ENCODE measurements at regions not wholly inside any gene's neighbourhood (a gene's known extent, or its start where the extent isn't known, plus 50 kb on each side); places are given as distances from the start of the nearest gene placed in this dataset.
A peak's percentile ranks its signal among the peaks of the same experiment; 100 is the strongest.

DNA sequence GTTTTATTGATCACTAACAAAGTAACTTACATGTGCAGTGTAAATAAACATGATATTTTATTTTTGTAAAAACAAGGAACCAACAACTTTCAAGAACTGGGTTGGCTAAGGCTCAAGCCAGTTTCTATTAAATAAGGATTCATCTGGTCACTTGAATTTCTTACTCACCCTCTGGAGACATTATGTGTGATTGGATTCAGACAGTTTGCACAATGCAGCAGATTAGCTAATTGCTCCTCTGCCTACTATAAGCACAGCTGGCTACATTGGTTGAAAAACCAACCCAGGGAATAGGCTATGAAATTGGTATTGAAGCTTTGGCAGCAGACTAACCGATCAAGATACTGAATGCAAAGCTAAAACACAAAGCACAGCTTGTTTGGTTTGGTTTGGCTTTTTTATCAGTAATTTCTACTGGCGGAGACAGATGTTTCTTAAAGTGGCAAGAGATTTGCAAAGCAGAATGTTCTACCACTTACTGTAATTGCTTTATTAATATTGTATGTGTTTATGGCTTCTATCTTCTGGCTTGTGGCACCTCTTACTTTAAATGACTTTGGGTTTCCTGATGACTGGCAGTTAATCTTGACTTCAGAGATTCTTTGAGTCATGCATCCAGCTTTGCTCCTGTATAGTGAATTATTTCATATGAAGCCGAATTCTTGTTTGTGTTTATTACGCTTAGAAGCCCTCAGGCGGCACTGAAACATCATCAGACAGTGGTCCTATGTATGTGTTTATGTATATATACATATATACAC, 231.5 kb downstream of the MPDZ start (continued):
- TF ChIP-seq, protein P1, sequence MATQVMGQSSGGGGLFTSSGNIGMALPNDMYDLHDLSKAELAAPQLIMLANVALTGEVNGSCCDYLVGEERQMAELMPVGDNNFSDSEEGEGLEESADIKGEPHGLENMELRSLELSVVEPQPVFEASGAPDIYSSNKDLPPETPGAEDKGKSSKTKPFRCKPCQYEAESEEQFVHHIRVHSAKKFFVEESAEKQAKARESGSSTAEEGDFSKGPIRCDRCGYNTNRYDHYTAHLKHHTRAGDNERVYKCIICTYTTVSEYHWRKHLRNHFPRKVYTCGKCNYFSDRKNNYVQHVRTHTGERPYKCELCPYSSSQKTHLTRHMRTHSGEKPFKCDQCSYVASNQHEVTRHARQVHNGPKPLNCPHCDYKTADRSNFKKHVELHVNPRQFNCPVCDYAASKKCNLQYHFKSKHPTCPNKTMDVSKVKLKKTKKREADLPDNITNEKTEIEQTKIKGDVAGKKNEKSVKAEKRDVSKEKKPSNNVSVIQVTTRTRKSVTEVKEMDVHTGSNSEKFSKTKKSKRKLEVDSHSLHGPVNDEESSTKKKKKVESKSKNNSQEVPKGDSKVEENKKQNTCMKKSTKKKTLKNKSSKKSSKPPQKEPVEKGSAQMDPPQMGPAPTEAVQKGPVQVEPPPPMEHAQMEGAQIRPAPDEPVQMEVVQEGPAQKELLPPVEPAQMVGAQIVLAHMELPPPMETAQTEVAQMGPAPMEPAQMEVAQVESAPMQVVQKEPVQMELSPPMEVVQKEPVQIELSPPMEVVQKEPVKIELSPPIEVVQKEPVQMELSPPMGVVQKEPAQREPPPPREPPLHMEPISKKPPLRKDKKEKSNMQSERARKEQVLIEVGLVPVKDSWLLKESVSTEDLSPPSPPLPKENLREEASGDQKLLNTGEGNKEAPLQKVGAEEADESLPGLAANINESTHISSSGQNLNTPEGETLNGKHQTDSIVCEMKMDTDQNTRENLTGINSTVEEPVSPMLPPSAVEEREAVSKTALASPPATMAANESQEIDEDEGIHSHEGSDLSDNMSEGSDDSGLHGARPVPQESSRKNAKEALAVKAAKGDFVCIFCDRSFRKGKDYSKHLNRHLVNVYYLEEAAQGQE (IDR thresholded peaks at IDR 0.05; ENCODE audit: unreplicated experiment): no peak
- TF ChIP-seq ZNF331 (CRISPR knock-in tag; IDR thresholded peaks at IDR 0.05; ENCODE audit: low read depth) (no peak), JUNB (IDR thresholded peaks at IDR 0.05; ENCODE audit: unreplicated experiment) (no peak)

DNA sequence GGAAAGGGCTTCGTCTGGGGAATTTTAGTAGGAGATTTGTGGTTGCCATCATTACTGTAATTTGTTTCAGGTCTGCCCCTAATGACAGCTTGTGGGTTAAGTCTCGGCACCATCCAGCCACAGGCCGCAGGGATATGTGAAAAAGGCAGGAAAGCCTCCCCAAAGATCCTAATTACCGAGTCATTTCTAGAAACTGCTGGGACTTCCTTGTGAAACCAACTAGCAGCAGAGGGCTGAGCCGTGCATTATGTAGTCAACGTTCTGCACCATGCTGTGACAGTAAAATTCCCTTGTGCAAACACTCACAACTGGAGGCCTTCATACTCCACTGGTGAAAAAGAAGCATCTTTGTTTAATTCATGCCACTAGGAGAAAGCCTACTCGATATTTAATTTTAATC, 230.3 kb downstream of the MPDZ start:
- H3K27me3 Mint-ChIP-seq (ENCODE audit: insufficient read depth, low read depth, poor library complexity): no peaks in the 10 kb centered on the region
- Histone ChIP-seq H3K4me2 (no peak overlapping the region), H3F3A (replicated peaks; ENCODE audit: low read depth) (no peaks in the 10 kb centered on the region), H3K27ac (ENCODE audit: low read depth) (no peak overlapping the region), H3K9me2 (ENCODE audit: insufficient read depth) (peaks cover 4% of the 10 kb centered on the region; the same call in 1 of the 2 replicates), H3K4me1 (ENCODE audit: insufficient read depth) (no peaks in the 10 kb centered on the region), H2AFZ (peak overlapping the region; percentile 76), H3K36me3 (ENCODE audit: insufficient read depth) (no peaks in the 10 kb centered on the region), H3K4me3 (no peak overlapping the region), H3K27me3 (ENCODE audit: insufficient read depth) (no peaks in the 10 kb centered on the region), H4K20me1 (replicated peaks; ENCODE audit: insufficient read depth) (no peaks in the 10 kb centered on the region), H3K79me2 (replicated peaks; ENCODE audit: insufficient read depth) (no peaks in the 10 kb centered on the region)
- peaks cover 8% of the 10 kb centered on the region; the same call in 2 of the 3 replicates for H3K4me1 Mint-ChIP-seq
- DNase-seq (ENCODE audit: low spot score) (peak; percentile 8), ATAC-seq (no peak)
- H3K4me3 Mint-ChIP-seq: no peak overlapping the region
- H3K36me3 Mint-ChIP-seq (ENCODE audit: low read depth): no peaks in the 10 kb centered on the region
- H3K27ac Mint-ChIP-seq: peak overlapping the region; percentile 52; the same call in 1 of the 2 replicates
- no peaks in the 10 kb centered on the region; the same call in 2 of the 3 replicates for H3K9me3 Mint-ChIP-seq
- no peak for TF ChIP-seq ZNF331 (CRISPR knock-in tag; IDR thresholded peaks at IDR 0.05; ENCODE audit: low read depth)
- no peak for TF ChIP-seq CREB1 (CRISPR knock-in tag; IDR thresholded peaks at IDR 0.05; ENCODE audit: low read depth)
- TF ChIP-seq, protein P1 (IDR thresholded peaks at IDR 0.05; ENCODE audit: unreplicated experiment): no peak
- TF ChIP-seq POLR2AphosphoS5 (IDR thresholded peaks at IDR 0.05; ENCODE audit: low read depth): no peak
- no peak for TF ChIP-seq STAT1 (IDR thresholded peaks at IDR 0.05; ENCODE audit: unreplicated experiment)
- TF ChIP-seq NANOG (IDR thresholded peaks at IDR 0.05; ENCODE audit: borderline replicate concordance): no peak
- no peak for TF ChIP-seq ZNF114 (CRISPR knock-in tag; IDR thresholded peaks at IDR 0.05)
- no peak for TF ChIP-seq EZH2phosphoT487 (IDR thresholded peaks at IDR 0.05; ENCODE audit: unreplicated experiment)
- no peak for TF ChIP-seq JUNB (IDR thresholded peaks at IDR 0.05; ENCODE audit: unreplicated experiment)
- TF ChIP-seq, protein P2, sequence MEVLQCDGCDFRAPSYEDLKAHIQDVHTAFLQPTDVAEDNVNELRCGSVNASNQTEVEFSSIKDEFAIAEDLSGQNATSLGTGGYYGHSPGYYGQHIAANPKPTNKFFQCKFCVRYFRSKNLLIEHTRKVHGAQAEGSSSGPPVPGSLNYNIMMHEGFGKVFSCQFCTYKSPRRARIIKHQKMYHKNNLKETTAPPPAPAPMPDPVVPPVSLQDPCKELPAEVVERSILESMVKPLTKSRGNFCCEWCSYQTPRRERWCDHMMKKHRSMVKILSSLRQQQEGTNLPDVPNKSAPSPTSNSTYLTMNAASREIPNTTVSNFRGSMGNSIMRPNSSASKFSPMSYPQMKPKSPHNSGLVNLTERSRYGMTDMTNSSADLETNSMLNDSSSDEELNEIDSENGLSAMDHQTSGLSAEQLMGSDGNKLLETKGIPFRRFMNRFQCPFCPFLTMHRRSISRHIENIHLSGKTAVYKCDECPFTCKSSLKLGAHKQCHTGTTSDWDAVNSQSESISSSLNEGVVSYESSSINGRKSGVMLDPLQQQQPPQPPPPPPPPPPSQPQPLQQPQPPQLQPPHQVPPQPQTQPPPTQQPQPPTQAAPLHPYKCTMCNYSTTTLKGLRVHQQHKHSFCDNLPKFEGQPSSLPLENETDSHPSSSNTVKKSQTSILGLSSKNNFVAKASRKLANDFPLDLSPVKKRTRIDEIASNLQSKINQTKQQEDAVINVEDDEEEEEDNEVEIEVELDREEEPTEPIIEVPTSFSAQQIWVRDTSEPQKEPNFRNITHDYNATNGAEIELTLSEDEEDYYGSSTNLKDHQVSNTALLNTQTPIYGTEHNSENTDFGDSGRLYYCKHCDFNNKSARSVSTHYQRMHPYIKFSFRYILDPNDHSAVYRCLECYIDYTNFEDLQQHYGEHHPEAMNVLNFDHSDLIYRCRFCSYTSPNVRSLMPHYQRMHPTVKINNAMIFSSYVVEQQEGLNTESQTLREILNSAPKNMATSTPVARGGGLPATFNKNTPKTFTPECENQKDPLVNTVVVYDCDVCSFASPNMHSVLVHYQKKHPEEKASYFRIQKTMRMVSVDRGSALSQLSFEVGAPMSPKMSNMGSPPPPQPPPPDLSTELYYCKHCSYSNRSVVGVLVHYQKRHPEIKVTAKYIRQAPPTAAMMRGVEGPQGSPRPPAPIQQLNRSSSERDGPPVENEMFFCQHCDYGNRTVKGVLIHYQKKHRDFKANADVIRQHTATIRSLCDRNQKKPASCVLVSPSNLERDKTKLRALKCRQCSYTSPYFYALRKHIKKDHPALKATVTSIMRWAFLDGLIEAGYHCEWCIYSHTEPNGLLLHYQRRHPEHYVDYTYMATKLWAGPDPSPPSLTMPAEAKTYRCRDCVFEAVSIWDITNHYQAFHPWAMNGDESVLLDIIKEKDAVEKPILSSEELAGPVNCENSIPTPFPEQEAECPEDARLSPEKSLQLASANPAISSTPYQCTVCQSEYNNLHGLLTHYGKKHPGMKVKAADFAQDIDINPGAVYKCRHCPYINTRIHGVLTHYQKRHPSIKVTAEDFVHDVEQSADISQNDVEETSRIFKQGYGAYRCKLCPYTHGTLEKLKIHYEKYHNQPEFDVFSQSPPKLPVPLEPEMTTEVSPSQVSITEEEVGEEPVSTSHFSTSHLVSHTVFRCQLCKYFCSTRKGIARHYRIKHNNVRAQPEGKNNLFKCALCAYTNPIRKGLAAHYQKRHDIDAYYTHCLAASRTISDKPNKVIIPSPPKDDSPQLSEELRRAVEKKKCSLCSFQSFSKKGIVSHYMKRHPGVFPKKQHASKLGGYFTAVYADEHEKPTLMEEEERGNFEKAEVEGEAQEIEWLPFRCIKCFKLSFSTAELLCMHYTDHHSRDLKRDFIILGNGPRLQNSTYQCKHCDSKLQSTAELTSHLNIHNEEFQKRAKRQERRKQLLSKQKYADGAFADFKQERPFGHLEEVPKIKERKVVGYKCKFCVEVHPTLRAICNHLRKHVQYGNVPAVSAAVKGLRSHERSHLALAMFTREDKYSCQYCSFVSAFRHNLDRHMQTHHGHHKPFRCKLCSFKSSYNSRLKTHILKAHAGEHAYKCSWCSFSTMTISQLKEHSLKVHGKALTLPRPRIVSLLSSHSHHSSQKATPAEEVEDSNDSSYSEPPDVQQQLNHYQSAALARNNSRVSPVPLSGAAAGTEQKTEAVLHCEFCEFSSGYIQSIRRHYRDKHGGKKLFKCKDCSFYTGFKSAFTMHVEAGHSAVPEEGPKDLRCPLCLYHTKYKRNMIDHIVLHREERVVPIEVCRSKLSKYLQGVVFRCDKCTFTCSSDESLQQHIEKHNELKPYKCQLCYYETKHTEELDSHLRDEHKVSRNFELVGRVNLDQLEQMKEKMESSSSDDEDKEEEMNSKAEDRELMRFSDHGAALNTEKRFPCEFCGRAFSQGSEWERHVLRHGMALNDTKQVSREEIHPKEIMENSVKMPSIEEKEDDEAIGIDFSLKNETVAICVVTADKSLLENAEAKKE (CRISPR knock-in tag; IDR thresholded peaks at IDR 0.05): no peak

All from GM23338 (cell line).